GM10266 (cell line): ENCODE measurements at regions not wholly inside any gene's neighbourhood (a gene's known extent, or its start where the extent isn't known, plus 50 kb on each side); places are given as distances from the start of the nearest gene placed in this dataset.

Experiments
- DNase-seq: peaks from one replicate; pipeline ENCODE4 v3.0.0; 2012; ENCODE audit errors: extremely low spot score
- CTCF ChIP-seq: IDR thresholded peaks from 2 replicates; pipeline ENCODE4 v1.5.1; 2012; ENCODE audit warnings: mild to moderate bottlenecking, low read depth; ENCODE audit not compliant: control insufficient read depth, insufficient read depth; ENCODE audit errors: missing control alignments

GRCh38 chr20:39549733-39550132 lies 587.6 kb downstream of the DHX35 start:
- DNase-seq, result no peak
- no peak for TF ChIP-seq CTCF

- no peak for TF ChIP-seq CTCF
- no peak for DNase-seq
These were observed 585.6 kb downstream of the DHX35 start for GRCh38 chr20:39547546-39548408.

GRCh38 chr20:39541136-39541803 lies 579.1 kb downstream of the DHX35 start:
- TF ChIP-seq CTCF, result no peak
- no peak for DNase-seq

- no peak for TF ChIP-seq CTCF
- no peak for DNase-seq
These were observed 576.2 kb downstream of the DHX35 start for GRCh38 chr20:39538317-39538716.

GRCh38 chr20:39535301-39535700 lies 573.2 kb downstream of the DHX35 start:
- DNase-seq, result no peak
- no peak for TF ChIP-seq CTCF

GRCh38 chr20:39534846-39535245 lies 572.7 kb downstream of the DHX35 start:
- no peak for TF ChIP-seq CTCF
- DNase-seq, result no peak

GRCh38 chr20:39533858-39534257 lies 571.7 kb downstream of the DHX35 start:
- no peak for DNase-seq
- TF ChIP-seq CTCF, result no peak
